Stromal cell of bone marrow (primary cell): ENCODE measurements at regions not wholly inside any gene's neighbourhood (a gene's known extent, or its start where the extent isn't known, plus 50 kb on each side); places are given as distances from the start of the nearest gene placed in this dataset.
"Not testable (repeated sequence)": the region's sequence is repeated elsewhere in the genome, so short reads cannot be mapped to it uniquely, and the experiment has no call there.

Source experiments
- DNase-seq: peaks from one replicate; pipeline ENCODE4 v3.0.0-alpha.2; 2012; ENCODE audit warnings: low read depth

GRCh38 chr14:97798176-97798575, 1001.0 kb downstream of the VRK1 start:
- DNase-seq, result no peak

- DNase-seq, result no peak
Measured at GRCh38 chr14:97802430-97803373, 1005.5 kb downstream of the VRK1 start.

- DNase-seq, result no peak
Measured at GRCh38 chr14:97804056-97804455, 1006.9 kb downstream of the VRK1 start.

GRCh38 chr14:97806891-97807290, 1009.7 kb downstream of the VRK1 start:
- DNase-seq, result no peak

- not testable (repeated sequence) for DNase-seq
Measured at GRCh38 chr14:97808541-97808940, 1011.4 kb downstream of the VRK1 start.

- no peak for DNase-seq
Measured at GRCh38 chr14:97813556-97813955, 1016.4 kb downstream of the VRK1 start.

GRCh38 chr14:97820781-97821180, 1023.6 kb downstream of the VRK1 start:
- no peak for DNase-seq

- DNase-seq, result no peak
Measured at GRCh38 chr14:97824218-97824617, 1027.0 kb downstream of the VRK1 start.

GRCh38 chr14:97827746-97828145, 1030.6 kb downstream of the VRK1 start:
- peak; percentile 1 for DNase-seq

GRCh38 chr14:97832776-97833175, 1035.6 kb downstream of the VRK1 start:
- DNase-seq, result no peak

- DNase-seq, result no peak
Measured at GRCh38 chr14:97838986-97839385, 1041.8 kb downstream of the VRK1 start.

GRCh38 chr14:97840159-97840558, 1043.0 kb downstream of the VRK1 start:
- DNase-seq, result no peak

- DNase-seq, result no peak
Measured at GRCh38 chr14:97841762-97842161, 1044.6 kb downstream of the VRK1 start.

- no peak for DNase-seq
Measured at GRCh38 chr14:97843066-97843465, 1045.9 kb downstream of the VRK1 start.

- no peak for DNase-seq
Measured at GRCh38 chr14:97844042-97844441, 1046.9 kb downstream of the VRK1 start.

GRCh38 chr14:97846156-97846555, 1049.0 kb downstream of the VRK1 start:
- DNase-seq, result no peak

GRCh38 chr14:97848317-97848980, 1051.3 kb downstream of the VRK1 start:
- DNase-seq, result no peak

- no peak for DNase-seq
Measured at GRCh38 chr14:97850466-97850865, 1053.3 kb downstream of the VRK1 start.

- DNase-seq, result no peak
Measured at GRCh38 chr14:97850886-97851285, 1053.7 kb downstream of the VRK1 start.

GRCh38 chr14:97851428-97851995, 1054.3 kb downstream of the VRK1 start:
- no peak for DNase-seq

GRCh38 chr14:97854918-97855317, 1057.7 kb downstream of the VRK1 start:
- DNase-seq, result no peak

- DNase-seq, result no peak
Measured at GRCh38 chr14:97866195-97866594, 1069.0 kb downstream of the VRK1 start.

- no peak for DNase-seq
Measured at GRCh38 chr14:97866664-97867063, 1069.5 kb downstream of the VRK1 start.
